ENCODE measurements at regions not wholly inside any gene's neighbourhood (a gene's known extent, or its start where the extent isn't known, plus 50 kb on each side); places are given as distances from the start of the nearest gene placed in this dataset.

GRCh38 chr6:164827537-164827936 lies 481.9 kb downstream of the C6orf118 start:
- no peak for DNase-seq (ENCODE audit: low spot score)
- H3K27ac ChIP-seq, result no peak overlapping the region
- no peak for TF ChIP-seq CTCF (IDR thresholded peaks at IDR 0.05)
- H3K4me3 ChIP-seq, result no peak overlapping the region

- no peak for DNase-seq (ENCODE audit: low spot score)
- H3K27ac ChIP-seq, result no peak overlapping the region
- TF ChIP-seq CTCF (IDR thresholded peaks at IDR 0.05), result no peak
Measured at GRCh38 chr6:164826831-164827468, 482.5 kb downstream of the C6orf118 start.

GRCh38 chr6:164825386-164825785 lies 484.0 kb downstream of the C6orf118 start:
- DNase-seq (ENCODE audit: low spot score), result no peak
- H3K4me3 ChIP-seq, result no peak overlapping the region
- TF ChIP-seq CTCF (IDR thresholded peaks at IDR 0.05), result no peak
- H3K27ac ChIP-seq, result no peak overlapping the region

More at GRCh38 chr6:164826831-164827468, 482.5 kb downstream of the C6orf118 start:
- H3K4me3 ChIP-seq, result no peak overlapping the region

GRCh38 chr6:164817662-164818061 lies 491.7 kb downstream of the C6orf118 start:
- TF ChIP-seq CTCF (IDR thresholded peaks at IDR 0.05), result no peak
- H3K27ac ChIP-seq, result no peak overlapping the region

GRCh38 chr6:164812706-164813105 lies 496.7 kb downstream of the C6orf118 start:
- Histone ChIP-seq H3K27ac (no peak overlapping the region), H3K4me3 (no peak overlapping the region)
- no peak for DNase-seq (ENCODE audit: low spot score)
- TF ChIP-seq CTCF (IDR thresholded peaks at IDR 0.05), result no peak

More at GRCh38 chr6:164817662-164818061, 491.7 kb downstream of the C6orf118 start:
- H3K4me3 ChIP-seq, result no peak overlapping the region
- no peak for DNase-seq (ENCODE audit: low spot score)

- no peak for DNase-seq (ENCODE audit: low spot score)
- Histone ChIP-seq H3K27ac (no peak overlapping the region), H3K4me3 (no peak overlapping the region)
- TF ChIP-seq CTCF (IDR thresholded peaks at IDR 0.05), result no peak
Measured at GRCh38 chr6:164807125-164807524, 502.3 kb downstream of the C6orf118 start.

- no peak overlapping the region for H3K4me3 ChIP-seq
- H3K27ac ChIP-seq, result no peak overlapping the region
- no peak for TF ChIP-seq CTCF (IDR thresholded peaks at IDR 0.05)
- no peak for DNase-seq (ENCODE audit: low spot score)
Measured at GRCh38 chr6:164795056-164795815, 514.2 kb downstream of the C6orf118 start.
